Daoy (cell line): ENCODE measurements at regions not wholly inside any gene's neighbourhood (a gene's known extent, or its start where the extent isn't known, plus 50 kb on each side); places are given as distances from the start of the nearest gene placed in this dataset.
A peak's percentile ranks its signal among the peaks of the same experiment; 100 is the strongest.
"Not testable (repeated sequence)": the region's sequence is repeated elsewhere in the genome, so short reads cannot be mapped to it uniquely, and the experiment has no call there.

Experiments used
- DNase-seq: peaks from one replicate; pipeline ENCODE4 v3.0.0-alpha.2; 2015; ENCODE audit warnings: low read depth

GRCh38 chr3:193118907-193119306, 122.1 kb upstream of the PLAAT1 start:
- no peak for DNase-seq

GRCh38 chr3:193119926-193120325, 121.1 kb upstream of the PLAAT1 start:
- no peak for DNase-seq

- no peak for DNase-seq
These were observed 116.2 kb upstream of the PLAAT1 start for GRCh38 chr3:193124861-193125260.

- DNase-seq: peak; percentile 13
These were observed 111.4 kb upstream of the PLAAT1 start for GRCh38 chr3:193129607-193130006.

DNA sequence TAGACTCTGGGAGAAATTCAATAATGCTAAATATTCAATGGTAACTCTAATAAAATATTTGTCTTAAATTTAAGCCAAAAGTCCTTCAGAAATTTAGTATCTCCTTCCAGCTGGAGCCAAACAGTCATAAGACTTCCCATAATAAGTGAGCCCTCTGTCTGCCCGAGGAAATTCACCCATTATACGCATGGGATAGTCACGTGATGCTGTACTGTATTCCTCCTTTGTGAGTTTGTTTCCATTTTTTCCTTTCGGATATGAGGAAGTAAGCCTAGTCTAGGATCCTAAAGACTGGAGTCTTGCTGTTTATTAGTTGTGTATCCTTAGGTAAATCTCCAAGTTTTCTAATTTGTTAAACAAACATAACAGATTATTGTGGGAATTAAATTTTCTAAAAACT, 110.4 kb upstream of the PLAAT1 start:
- no peak for DNase-seq

DNA sequence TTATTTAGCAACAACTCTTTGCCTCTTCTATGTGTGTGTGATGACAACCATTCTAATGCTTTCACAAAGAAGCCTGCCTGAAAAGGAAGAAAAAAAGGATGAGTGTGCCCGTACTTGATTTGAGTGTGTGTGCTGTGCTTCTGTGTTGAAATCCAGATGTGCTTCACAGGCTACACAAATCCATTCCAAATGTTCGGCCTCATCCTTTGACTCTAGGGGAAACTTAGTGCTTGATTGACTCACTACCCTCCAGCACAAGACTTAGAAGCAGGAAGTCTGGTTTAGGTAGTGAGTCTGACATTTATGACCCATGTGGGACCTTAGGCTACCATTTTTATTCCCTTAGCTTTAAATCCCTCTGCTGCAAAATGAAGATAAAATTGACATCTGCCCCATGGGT, 108.8 kb upstream of the PLAAT1 start:
- peak; percentile 14 for DNase-seq

GRCh38 chr3:193132964-193133363, 108.1 kb upstream of the PLAAT1 start:
- DNase-seq: peak; percentile 27

- DNase-seq: peak; percentile 85
These were observed 106.2 kb upstream of the PLAAT1 start for GRCh38 chr3:193134856-193135255.

GRCh38 chr3:193140381-193140780, 100.6 kb upstream of the PLAAT1 start:
- peak; percentile 41 for DNase-seq

GRCh38 chr3:193145248-193145647, 95.8 kb upstream of the PLAAT1 start:
- DNase-seq: no peak

DNA sequence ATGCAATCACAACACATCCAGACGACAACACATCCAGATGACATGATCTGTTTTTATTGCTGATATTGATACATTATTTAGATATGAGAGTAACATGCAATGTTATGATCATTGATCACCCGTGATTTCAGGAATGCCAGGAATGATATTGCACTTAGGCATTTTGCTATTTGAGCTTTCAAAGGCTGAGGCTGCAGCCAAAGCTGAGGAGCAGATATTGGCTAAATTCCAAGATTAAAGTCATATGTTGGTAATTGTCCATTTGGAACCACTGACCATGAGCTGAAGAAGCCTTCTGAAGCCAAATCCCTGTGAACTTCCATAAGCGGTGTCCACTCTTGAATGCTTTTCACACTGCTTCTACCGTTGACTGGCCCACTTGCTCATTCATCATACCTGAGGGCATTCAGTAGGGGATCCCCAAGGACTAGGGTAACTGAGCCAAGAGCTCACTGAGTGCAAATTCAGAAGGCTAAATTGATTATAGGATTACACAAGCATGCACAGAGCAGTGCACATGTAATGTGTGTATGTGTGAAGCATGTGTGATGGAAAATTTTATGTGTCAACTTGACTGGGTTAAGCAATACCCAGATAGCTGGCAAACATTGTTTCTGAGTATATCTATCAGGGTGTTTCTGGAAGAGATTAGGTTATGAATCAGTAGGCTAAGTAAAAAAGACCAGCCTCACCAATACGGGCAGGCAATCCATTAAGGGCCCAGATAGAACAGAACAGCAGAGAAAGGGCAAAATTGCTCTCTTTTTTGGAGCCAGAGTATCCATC, 92.1 kb upstream of the PLAAT1 start:
- no peak for DNase-seq

GRCh38 chr3:193149998-193150397, 91.0 kb upstream of the PLAAT1 start:
- DNase-seq: no peak

DNA sequence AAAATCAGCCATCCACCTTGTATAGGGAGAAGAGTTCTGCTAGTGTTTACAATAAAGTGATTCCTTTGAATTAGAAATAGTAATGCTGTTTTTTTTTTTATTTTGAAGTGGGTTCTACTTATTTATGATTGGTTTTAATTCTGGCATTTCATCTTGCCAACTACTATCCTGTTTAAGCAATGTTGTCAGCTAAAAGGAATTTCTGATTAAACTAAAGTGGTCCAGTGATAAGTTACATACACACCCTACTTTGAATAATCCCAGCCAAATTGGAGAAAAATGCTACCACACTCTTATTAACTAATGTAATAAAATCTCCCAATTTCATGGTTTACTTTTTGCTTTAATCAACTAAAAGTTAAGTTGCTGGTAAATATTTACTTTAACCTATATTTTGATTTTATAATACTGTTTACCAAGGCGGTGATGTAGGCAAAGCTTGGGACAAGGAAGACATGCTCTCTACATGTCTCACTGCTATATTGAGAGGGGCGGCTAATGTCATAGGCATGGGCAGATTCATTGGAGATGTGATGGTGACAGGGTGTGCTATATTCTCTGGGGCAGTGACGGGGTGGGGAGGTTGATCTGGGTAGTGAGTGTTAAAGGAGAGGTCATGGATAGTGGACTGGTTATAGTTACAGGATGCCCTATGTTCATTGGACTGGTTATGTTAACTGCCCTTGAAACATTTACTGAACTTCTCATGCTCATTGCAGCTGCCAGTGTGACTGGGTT, 85.8 kb upstream of the PLAAT1 start:
- DNase-seq: not testable (repeated sequence)

DNA sequence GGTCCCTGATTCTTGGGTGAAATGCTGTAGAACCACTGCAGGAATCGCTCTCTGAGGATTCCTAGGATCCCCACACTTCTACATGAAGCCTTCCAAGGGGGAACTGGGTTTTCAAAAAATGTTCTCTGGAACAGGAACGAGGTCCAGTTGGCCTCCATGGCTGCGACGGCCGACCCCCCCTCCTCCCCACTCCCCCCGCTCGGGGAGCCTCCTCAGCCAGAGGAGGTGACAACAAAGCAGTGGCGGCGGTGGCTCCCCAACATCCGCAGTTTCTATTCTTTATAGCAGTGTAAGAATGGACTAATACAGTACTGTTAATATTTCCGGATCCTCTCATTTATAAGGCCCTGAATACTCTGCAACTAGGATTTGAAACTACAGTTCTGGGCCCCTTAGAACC, 84.0 kb upstream of the PLAAT1 start:
- DNase-seq: no peak

- no peak for DNase-seq
These were observed 75.4 kb upstream of the PLAAT1 start for GRCh38 chr3:193165431-193166120.

GRCh38 chr3:193168931-193169330, 72.1 kb upstream of the PLAAT1 start:
- no peak for DNase-seq

- DNase-seq: no peak
These were observed 66.9 kb upstream of the PLAAT1 start for GRCh38 chr3:193174140-193174539.

DNA sequence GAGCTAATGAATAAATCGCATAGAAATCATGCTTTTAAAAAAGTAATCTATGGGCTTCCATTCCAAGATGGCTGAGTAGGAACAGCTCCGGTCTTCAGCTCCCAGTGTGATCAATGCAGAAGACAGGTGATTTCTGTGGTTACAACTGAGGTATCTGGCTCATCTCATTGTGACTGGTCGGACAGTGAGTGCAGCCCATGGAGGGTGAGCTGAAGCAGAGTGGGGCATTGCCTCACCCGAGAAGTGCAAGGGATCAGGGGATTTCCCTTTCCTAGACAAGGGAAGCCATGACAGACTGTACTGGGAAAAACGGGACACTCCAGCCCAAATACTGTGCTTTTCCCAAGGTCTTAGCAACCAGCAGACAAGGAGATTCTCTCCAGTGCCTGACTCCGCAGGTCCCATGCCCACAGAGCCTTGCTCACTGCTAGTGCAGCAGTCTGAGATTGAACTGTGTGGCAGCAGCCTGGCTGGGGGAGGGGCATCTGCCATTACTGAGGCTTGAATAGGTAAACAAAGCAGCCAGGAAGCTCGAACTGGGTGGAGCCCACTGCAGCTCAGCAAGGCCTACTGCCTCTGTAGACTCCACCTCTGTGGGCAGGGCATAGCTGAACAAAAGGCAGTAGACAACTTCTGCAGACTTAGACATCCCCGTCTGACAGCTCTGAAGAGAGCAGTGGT, 61.5 kb upstream of the PLAAT1 start:
- DNase-seq: not testable (repeated sequence)

GRCh38 chr3:193187070-193187722, 53.8 kb upstream of the PLAAT1 start:
- no peak for DNase-seq

DNA sequence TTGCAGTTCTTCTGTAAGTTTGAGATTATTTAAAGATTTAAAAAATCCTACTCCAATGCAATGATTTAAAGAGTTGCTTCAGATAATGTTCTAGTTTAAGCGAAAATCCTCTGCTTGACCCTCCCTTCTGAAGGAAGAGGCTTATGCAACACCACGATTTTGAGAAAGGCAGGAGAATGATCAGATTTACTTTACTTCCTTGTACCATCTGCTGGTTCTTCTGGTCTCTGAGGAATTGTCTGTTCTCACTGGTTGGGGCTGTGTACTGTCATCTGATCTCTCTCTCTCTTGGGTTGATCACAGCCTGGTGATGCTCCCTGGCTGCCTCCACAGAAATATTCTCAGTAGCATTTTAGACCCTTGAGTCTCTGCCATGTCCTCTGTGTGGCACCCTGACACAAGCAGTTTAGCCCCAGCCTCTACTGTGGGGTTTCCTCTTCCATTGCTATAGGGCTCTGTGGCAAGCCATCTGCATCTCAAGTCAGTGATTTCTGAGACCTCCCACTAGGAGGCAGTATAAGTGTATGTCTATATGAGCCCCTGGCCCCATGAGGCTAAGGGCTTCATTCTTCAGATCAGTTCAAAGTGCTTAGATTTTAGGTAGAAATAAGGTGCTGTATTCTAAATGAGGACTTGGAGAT, 50.8 kb upstream of the PLAAT1 start:
- DNase-seq: peak; percentile 11
